A549 (cell line): ENCODE measurements at regions not wholly inside any gene's neighbourhood (a gene's known extent, or its start where the extent isn't known, plus 50 kb on each side); places are given as distances from the start of the nearest gene placed in this dataset.

Source experiments
- ATAC-seq, 2 experiments: fragments of 200-7000 bp in 1 of 2; fragments of >200 bp in 1 of 2; cut with Nextera tagmentation in 1 of 2; cut with Tn5 transposase in 1 of 2; 3 replicates each; pipeline versions ENCODE4 v1.8.0 to v1.9.1; 2018 to 2020; ENCODE audit warnings: mild to moderate bottlenecking in 1 of 2, moderate library complexity in 1 of 2
- CTCF ChIA-PET: fragments of 300-600 bp; sonication (Branson Sonifier 250); formaldehyde crosslinking; extraction: SDS; loops from one replicate; lab custom pipeline; 2021; ENCODE audit warnings: antibody characterized with exemption, inconsistent platforms; lab: Yijun Ruan, JAX
- POLR2A ChIA-PET: fragments of 350-600 bp; formaldehyde crosslinking; extraction: SDS; loops from one replicate; lab custom pipeline; 2021; ENCODE audit warnings: antibody characterized with exemption, inconsistent platforms; lab: Yijun Ruan, JAX
- DNase-seq, 2 experiments: peaks; one replicate each; pipeline versions ENCODE4 v3.0.0 to v3.0.0-alpha.2; 2011 to 2016; ENCODE audit warnings: low read depth in 1 of 2, low spot score in 1 of 2
- FAIRE-seq: peaks from 2 replicates; lab custom pipeline; 2011; peaks lifted over from hg19 to GRCh38; lab: Jason Lieb, UNC
- H3K27ac ChIP-seq, 2 experiments: fragments of >200 bp; sonication (Bioruptor Twin); formaldehyde crosslinking; 3 replicates each; pipeline ENCODE4 v1.5.1; 2016 to 2017
- H3K4me1 ChIP-seq: fragments of >200 bp; sonication (Bioruptor Twin); formaldehyde crosslinking; 3 replicates; pipeline ENCODE4 v1.6.1; 2016
- H3K4me2 ChIP-seq: fragments of >200 bp; sonication (Bioruptor Twin); formaldehyde crosslinking; 3 replicates; pipeline ENCODE4 v1.6.1; 2016
- H3K4me3 ChIP-seq: fragments of >200 bp; sonication (Bioruptor Twin); formaldehyde crosslinking; 3 replicates; pipeline ENCODE4 v1.5.1; 2016
- H3K9me3 ChIP-seq: fragments of >200 bp; sonication (Bioruptor Twin); formaldehyde crosslinking; 3 replicates; pipeline ENCODE4 v1.6.1; 2016
- BCL3 ChIP-seq: fragments of >200 bp; sonication (Bioruptor Twin); formaldehyde crosslinking; IDR thresholded peaks from 3 replicates; pipeline ENCODE4 v1.6.1; 2016
- CBX8 ChIP-seq: fragments of 200-600 bp; sonication (generic); IDR thresholded peaks from 2 replicates; pipeline ENCODE4 v1.6.1; 2016
- CHD2 ChIP-seq: fragments of 150-350 bp; IDR thresholded peaks from 2 replicates; pipeline ENCODE4 v1.6.1; 2014; ENCODE audit warnings: low read length; ENCODE audit not compliant: partially characterized antibody
- CHD4 ChIP-seq: fragments of 200-600 bp; sonication (generic); IDR thresholded peaks from 2 replicates; pipeline ENCODE4 v1.6.1; 2016; ENCODE audit warnings: antibody characterized with exemption, mild to moderate bottlenecking, borderline replicate concordance
- CTCF ChIP-seq: fragments of >200 bp; sonication (Bioruptor Twin); formaldehyde crosslinking; IDR thresholded peaks from 3 replicates; pipeline ENCODE4 v1.5.1; 2016
- EHF ChIP-seq: fragments of 250-450 bp; sonication (Bioruptor Pico); IDR thresholded peaks from 2 replicates; pipeline ENCODE4 v1.5.0; 2020; ENCODE audit warnings: mild to moderate bottlenecking
- ELK1 ChIP-seq: fragments of 150-350 bp; IDR thresholded peaks from 2 replicates; pipeline ENCODE4 v1.6.1; 2014; ENCODE audit warnings: low read depth, mild to moderate bottlenecking, low read length
- ESRRA ChIP-seq: fragments of 150-350 bp; IDR thresholded peaks from 2 replicates; pipeline ENCODE4 v1.6.1; 2014; ENCODE audit warnings: mild to moderate bottlenecking, low read length, borderline replicate concordance
- FOSB ChIP-seq: fragments of 250-450 bp; sonication (Bioruptor Pico); IDR thresholded peaks from 2 replicates; pipeline ENCODE4 v1.5.0; 2020; ENCODE audit warnings: mild to moderate bottlenecking, moderate library complexity
- FOSL2 ChIP-seq, 2 experiments: fragments of 450-650 bp in 1 of 2; fragments of >200 bp in 1 of 2; sonication (Bioruptor Twin) in 1 of 2; formaldehyde crosslinking; IDR thresholded peaks; 2 replicates each; pipeline versions ENCODE4 v1.5.0 to v1.6.1; 2016 to 2020; ENCODE audit warnings: mild to moderate bottlenecking in 1 of 2, moderate library complexity in 1 of 2
- FOXS1 ChIP-seq: fragments of 250-450 bp; sonication (Bioruptor Pico); IDR thresholded peaks from 2 replicates; pipeline ENCODE4 v1.5.0; 2020; ENCODE audit warnings: mild to moderate bottlenecking, moderate library complexity
- HEYL ChIP-seq: fragments of 250-450 bp; sonication (Bioruptor Pico); IDR thresholded peaks from 2 replicates; pipeline ENCODE4 v1.8.0; 2021; ENCODE audit warnings: mild to moderate bottlenecking, moderate library complexity
- HMGXB4 ChIP-seq: fragments of 250-450 bp; sonication (Bioruptor Pico); IDR thresholded peaks from 2 replicates; pipeline ENCODE4 v1.5.0; 2021; ENCODE audit warnings: mild to moderate bottlenecking, moderate library complexity, borderline replicate concordance
- HOXA7 ChIP-seq: fragments of 250-450 bp; sonication (Bioruptor Pico); IDR thresholded peaks from 2 replicates; pipeline ENCODE4 v1.5.0; 2020; ENCODE audit warnings: mild to moderate bottlenecking, moderate library complexity
- JUN ChIP-seq, 2 experiments: fragments of >200 bp; sonication (Bioruptor Twin); formaldehyde crosslinking; IDR thresholded peaks; 2 replicates in 1 of 2; 3 replicates in 1 of 2; pipeline ENCODE4 v1.6.1; 2016 to 2017
- JUNB ChIP-seq: fragments of >200 bp; sonication (Bioruptor Twin); formaldehyde crosslinking; IDR thresholded peaks from 2 replicates; pipeline ENCODE4 v1.6.1; 2016
- KDM5A ChIP-seq: fragments of 200-600 bp; sonication (generic); IDR thresholded peaks from 2 replicates; pipeline ENCODE4 v1.6.1; 2016; ENCODE audit warnings: antibody characterized with exemption, mild to moderate bottlenecking
- MAFK ChIP-seq: fragments of 450-650 bp; IDR thresholded peaks from 2 replicates; pipeline ENCODE4 v1.6.1; 2014; ENCODE audit not compliant: partially characterized antibody
- MAX ChIP-seq: IDR thresholded peaks from 2 replicates; pipeline ENCODE4 v1.6.1; 2012
- MYC ChIP-seq: IDR thresholded peaks from 2 replicates; pipeline ENCODE4 v1.6.1; 2012; ENCODE audit warnings: mild to moderate bottlenecking, inconsistent platforms, low read length, improper control_type of control experiment, borderline replicate concordance
- NFE2L2 ChIP-seq: fragments of 150-350 bp; conservative IDR thresholded peaks from 2 replicates; pipeline ENCODE4 v1.6.1; 2014; ENCODE audit warnings: low read length
- POLR2A ChIP-seq: IDR thresholded peaks from 2 replicates; pipeline ENCODE4 v1.6.1; 2012; ENCODE audit warnings: mild to moderate bottlenecking, low read length
- RCOR1 ChIP-seq: fragments of 150-350 bp; IDR thresholded peaks from 2 replicates; pipeline ENCODE4 v1.6.1; 2014; ENCODE audit warnings: antibody characterized with exemption, low read length, low read depth
- REST ChIP-seq: fragments of 200-600 bp; sonication (generic); IDR thresholded peaks from 2 replicates; pipeline ENCODE4 v1.6.1; 2016; ENCODE audit warnings: antibody characterized with exemption, mild to moderate bottlenecking, moderate library complexity
- RFX5 ChIP-seq: fragments of 450-650 bp; IDR thresholded peaks from 2 replicates; pipeline ENCODE4 v1.7.1; 2014; ENCODE audit warnings: antibody characterized with exemption, mild to moderate bottlenecking, moderate library complexity
- SMC3 ChIP-seq: fragments of >200 bp; sonication (Bioruptor Twin); formaldehyde crosslinking; IDR thresholded peaks from 3 replicates; pipeline ENCODE4 v1.6.1; 2018; ENCODE audit warnings: inconsistent platforms
- SREBF2 ChIP-seq: fragments of 450-650 bp; IDR thresholded peaks from 2 replicates; pipeline ENCODE4 v1.6.1; 2014; ENCODE audit warnings: mild to moderate bottlenecking, moderate library complexity
- TFCP2L1 ChIP-seq: fragments of 250-450 bp; sonication (Bioruptor Pico); IDR thresholded peaks from 2 replicates; pipeline ENCODE4 v1.5.0; 2021; ENCODE audit warnings: mild to moderate bottlenecking
- USF2 ChIP-seq: fragments of 450-650 bp; IDR thresholded peaks from 2 replicates; pipeline ENCODE4 v1.6.1; 2014; ENCODE audit warnings: antibody characterized with exemption
- WGBS: methylation state at CpG from one replicate; pipeline ENCODE4 v1.1.6; 2017; ENCODE audit errors: missing lambda C conversion rate; 5-methylcytosine and 5-hydroxymethylcytosine counted together

- no peak for DNase-seq
- POLR2A ChIA-PET, result no interaction called here
- Histone ChIP-seq H3K4me2 (no peak overlapping the region), H3K4me3 (no peak overlapping the region), H3K9me3 (no peaks in the 10 kb centered on the region), H3K4me1 (no peaks in the 10 kb centered on the region), H3K27ac (no peak overlapping the region)
- WGBS, result no CpG with 5 or more reads among the region's 2 CpGs
- CTCF ChIA-PET, result no interaction called here
- TF ChIP-seq FOSB (CRISPR knock-in tag) (no peak), HMGXB4 (CRISPR knock-in tag) (no peak), USF2 (no peak), CHD2 (no peak), JUNB (no peak), JUN (IDR thresholded peaks at IDR 0.05) (no peak), MAX (no peak), NFE2L2 (no peak), KDM5A (no peak), FOXS1 (CRISPR knock-in tag) (no peak), MAFK (no peak), RFX5 (no peak), TFCP2L1 (no peak)
- no peak for FAIRE-seq
- ATAC-seq, result no peak
Observed at GRCh38 chr4:44869222-44869882, 143.0 kb upstream of the GNPDA2 start.

- ATAC-seq (no peak), DNase-seq (no peak), FAIRE-seq (no peak)
- Histone ChIP-seq H3K4me3 (no peak overlapping the region), H3K9me3 (no peaks in the 10 kb centered on the region), H3K4me2 (no peak overlapping the region), H3K27ac (no peak overlapping the region), H3K4me1 (no peaks in the 10 kb centered on the region)
- ChIA-PET POLR2A (no interaction called here), CTCF (no interaction called here)
- TF ChIP-seq ELK1, result no peak
- TF ChIP-seq SMC3, result no peak
- TF ChIP-seq RCOR1, result no peak
- no peak for TF ChIP-seq ESRRA
- no peak for TF ChIP-seq EHF (CRISPR knock-in tag)
- no peak for TF ChIP-seq CBX8
- no peak for TF ChIP-seq HOXA7 (CRISPR knock-in tag)
- TF ChIP-seq POLR2A, result no peak
- no peak for TF ChIP-seq BCL3
- no peak for TF ChIP-seq CTCF
- no peak for TF ChIP-seq REST
- TF ChIP-seq CHD4, result no peak
- no peak for TF ChIP-seq FOSL2 (IDR thresholded peaks at IDR 0.05)
- no peak for TF ChIP-seq FOSL2 (CRISPR knock-in tag; IDR thresholded peaks at IDR 0.05)
- TF ChIP-seq SREBF2, result no peak
- no peak for TF ChIP-seq MYC
- TF ChIP-seq FOSB (CRISPR knock-in tag), result no peak
- TF ChIP-seq HEYL (CRISPR knock-in tag), result no peak
- TF ChIP-seq TFCP2L1, result no peak
Observed at GRCh38 chr4:44861756-44862155, 135.4 kb upstream of the GNPDA2 start.
